CD4-positive, alpha-beta T cell treated with Interleukin-1 beta for 1 hour (primary cell): ENCODE measurements at regions not wholly inside any gene's neighbourhood (a gene's known extent, or its start where the extent isn't known, plus 50 kb on each side); places are given as distances from the start of the nearest gene placed in this dataset.

ENCODE experiments used
- DNase-seq, 2 donors: peaks; one replicate each; pipeline ENCODE4 v3.0.0-alpha.2; 2020 to 2022

GRCh38 chr1:228899421-228899956, 164.2 kb downstream of the RHOU start:
- no peak for DNase-seq

GRCh38 chr1:228900099-228900885, 165.0 kb downstream of the RHOU start:
- no peak for DNase-seq

- DNase-seq: no peak
Observed at GRCh38 chr1:228900886-228901392, 165.7 kb downstream of the RHOU start.

GRCh38 chr1:228901936-228902681, 166.8 kb downstream of the RHOU start:
- DNase-seq: no peak

- no peak for DNase-seq
Observed at GRCh38 chr1:228902781-228903433, 167.6 kb downstream of the RHOU start.

GRCh38 chr1:228903434-228904071, 168.3 kb downstream of the RHOU start:
- DNase-seq: no peak

- no peak for DNase-seq
Observed at GRCh38 chr1:228904222-228904621, 168.9 kb downstream of the RHOU start.

- no peak for DNase-seq
Observed at GRCh38 chr1:228905701-228906101, 170.4 kb downstream of the RHOU start.

GRCh38 chr1:228906223-228906860, 171.1 kb downstream of the RHOU start:
- DNase-seq: no peak

- no peak for DNase-seq
Observed at GRCh38 chr1:228911225-228912210, 176.2 kb downstream of the RHOU start.

- no peak for DNase-seq
Observed at GRCh38 chr1:228913626-228914414, 178.5 kb downstream of the RHOU start.

- no peak for DNase-seq
Observed at GRCh38 chr1:228914700-228915099, 179.4 kb downstream of the RHOU start.

GRCh38 chr1:228917342-228917741, 182.1 kb downstream of the RHOU start:
- DNase-seq: no peak

- DNase-seq: no peak
Observed at GRCh38 chr1:228917755-228918154, 182.5 kb downstream of the RHOU start.

- no peak for DNase-seq
Observed at GRCh38 chr1:228918335-228918734, 183.1 kb downstream of the RHOU start.

- no peak for DNase-seq
Observed at GRCh38 chr1:228919914-228920313, 184.6 kb downstream of the RHOU start.

- DNase-seq: no peak
Observed at GRCh38 chr1:228920831-228921230, 185.6 kb downstream of the RHOU start.

GRCh38 chr1:228921481-228921880, 186.2 kb downstream of the RHOU start:
- DNase-seq: peak in 1 of 2 donors; percentile 35

GRCh38 chr1:228922722-228923376, 187.6 kb downstream of the RHOU start:
- DNase-seq: no peak
